ENCODE measurements at regions not wholly inside any gene's neighbourhood (a gene's known extent, or its start where the extent isn't known, plus 50 kb on each side); places are given as distances from the start of the nearest gene placed in this dataset.

DNA sequence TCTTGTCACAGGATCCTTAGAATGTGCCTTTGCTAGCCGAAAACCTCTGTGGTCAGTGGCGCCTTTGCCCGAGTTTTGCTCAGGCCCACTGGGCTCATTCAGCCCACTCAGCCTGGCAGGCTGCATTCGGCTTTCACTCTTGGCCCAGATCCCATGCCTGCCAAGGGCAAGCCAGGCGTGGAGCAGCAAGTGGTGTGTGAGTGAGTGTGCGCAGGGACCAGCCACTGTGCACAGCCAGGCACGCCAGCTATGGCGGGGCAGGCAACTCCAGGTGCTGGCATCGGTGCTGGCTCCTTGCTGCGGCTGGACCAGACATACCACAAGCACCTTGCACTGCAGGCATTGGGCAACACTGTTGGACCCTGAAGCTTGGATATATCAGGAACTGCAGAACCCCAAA is 1145.1 kb upstream of the NCAM2 start:
- TF ChIP-seq, protein P1, sequence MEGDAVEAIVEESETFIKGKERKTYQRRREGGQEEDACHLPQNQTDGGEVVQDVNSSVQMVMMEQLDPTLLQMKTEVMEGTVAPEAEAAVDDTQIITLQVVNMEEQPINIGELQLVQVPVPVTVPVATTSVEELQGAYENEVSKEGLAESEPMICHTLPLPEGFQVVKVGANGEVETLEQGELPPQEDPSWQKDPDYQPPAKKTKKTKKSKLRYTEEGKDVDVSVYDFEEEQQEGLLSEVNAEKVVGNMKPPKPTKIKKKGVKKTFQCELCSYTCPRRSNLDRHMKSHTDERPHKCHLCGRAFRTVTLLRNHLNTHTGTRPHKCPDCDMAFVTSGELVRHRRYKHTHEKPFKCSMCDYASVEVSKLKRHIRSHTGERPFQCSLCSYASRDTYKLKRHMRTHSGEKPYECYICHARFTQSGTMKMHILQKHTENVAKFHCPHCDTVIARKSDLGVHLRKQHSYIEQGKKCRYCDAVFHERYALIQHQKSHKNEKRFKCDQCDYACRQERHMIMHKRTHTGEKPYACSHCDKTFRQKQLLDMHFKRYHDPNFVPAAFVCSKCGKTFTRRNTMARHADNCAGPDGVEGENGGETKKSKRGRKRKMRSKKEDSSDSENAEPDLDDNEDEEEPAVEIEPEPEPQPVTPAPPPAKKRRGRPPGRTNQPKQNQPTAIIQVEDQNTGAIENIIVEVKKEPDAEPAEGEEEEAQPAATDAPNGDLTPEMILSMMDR (IDR thresholded peaks at IDR 0.05), result no peak
- TF ChIP-seq POLR2A (IDR thresholded peaks at IDR 0.05), result no peak
- TF ChIP-seq POLR2AphosphoS5 (IDR thresholded peaks at IDR 0.05), result no peak
- TF ChIP-seq EP300 (IDR thresholded peaks at IDR 0.05), result no peak
